ENCODE measurements at regions not wholly inside any gene's neighbourhood (a gene's known extent, or its start where the extent isn't known, plus 50 kb on each side); places are given as distances from the start of the nearest gene placed in this dataset.

DNA sequence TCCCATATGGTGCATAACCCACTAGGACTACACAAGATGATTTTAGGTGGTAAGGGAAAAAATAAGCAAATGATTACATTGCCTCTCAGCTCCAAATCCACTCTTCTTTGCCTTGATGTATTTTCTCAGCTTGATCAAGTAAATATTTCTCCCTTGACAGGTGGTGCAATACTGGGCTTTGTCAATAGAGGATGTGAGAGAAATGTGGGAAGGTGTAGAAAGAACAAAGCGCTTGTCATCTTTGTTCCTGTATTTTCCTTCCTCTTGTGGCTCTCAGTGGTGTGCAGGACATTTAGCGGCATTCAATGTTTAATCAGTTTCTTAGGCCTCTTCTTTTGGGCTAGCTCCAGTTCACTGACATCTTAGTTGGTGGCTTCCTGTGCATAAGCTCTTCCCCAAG lies 1165.8 kb upstream of the GOT2 start:
- no peaks in the 10 kb centered on the region for H3K36me3 ChIP-seq
- H3K27me3 ChIP-seq, result no peaks in the 10 kb centered on the region
- no peak for DNase-seq
- intact Hi-C loops (cut with DNase I; ENCODE audit: low total_unique reads), result no loop called here
- H3K9me3 ChIP-seq, result no peaks in the 10 kb centered on the region
- H3K27ac ChIP-seq, result no peak overlapping the region
- no peaks in the 10 kb centered on the region for H3K4me1 ChIP-seq
- no peak overlapping the region for H3K4me3 ChIP-seq
- TF ChIP-seq POLR2A (IDR thresholded peaks at IDR 0.05) (no peak), CTCF (IDR thresholded peaks at IDR 0.05) (no peak)

GRCh38 chr16:59892376-59892775 lies 1158.3 kb upstream of the GOT2 start:
- intact Hi-C loops (cut with DNase I; ENCODE audit: low total_unique reads), result no loop called here
- no peak for TF ChIP-seq CTCF (IDR thresholded peaks at IDR 0.05)
- TF ChIP-seq POLR2A (IDR thresholded peaks at IDR 0.05), result no peak
- Histone ChIP-seq H3K9me3 (peaks cover 0 to 3% of the 10 kb centered on the region in 2 donors), H3K36me3 (no peaks in the 10 kb centered on the region), H3K4me1 (no peaks in the 10 kb centered on the region), H3K27ac (no peak overlapping the region), H3K27me3 (no peaks in the 10 kb centered on the region), H3K4me3 (no peak overlapping the region)
- no peak for DNase-seq

- H3K4me3 ChIP-seq, result no peak overlapping the region
- DNase-seq, result no peak
- TF ChIP-seq POLR2A (IDR thresholded peaks at IDR 0.05) (no peak), CTCF (IDR thresholded peaks at IDR 0.05) (no peak)
- intact Hi-C loops (cut with DNase I; ENCODE audit: low total_unique reads), result no loop called here
- no peaks in the 10 kb centered on the region for H3K4me1 ChIP-seq
- no peak overlapping the region for H3K27ac ChIP-seq
- H3K27me3 ChIP-seq, result no peaks in the 10 kb centered on the region
- no peaks in the 10 kb centered on the region for H3K36me3 ChIP-seq
- peaks cover 0 to 3% of the 10 kb centered on the region in 2 donors for H3K9me3 ChIP-seq
Observed at GRCh38 chr16:59887856-59888255, 1153.7 kb upstream of the GOT2 start.

- Histone ChIP-seq H3K4me1 (no peaks in the 10 kb centered on the region), H3K36me3 (no peaks in the 10 kb centered on the region), H3K4me3 (no peak overlapping the region), H3K27me3 (no peaks in the 10 kb centered on the region), H3K9me3 (peaks cover 0 to 3% of the 10 kb centered on the region in 2 donors), H3K27ac (no peak overlapping the region)
- intact Hi-C loops (cut with DNase I; ENCODE audit: low total_unique reads), result no loop called here
- DNase-seq, result peak; percentile 19 to 22
- TF ChIP-seq POLR2A (IDR thresholded peaks at IDR 0.05) (no peak), CTCF (IDR thresholded peaks at IDR 0.05) (no peak)
Observed at GRCh38 chr16:59886021-59886420, 1151.9 kb upstream of the GOT2 start.

DNA sequence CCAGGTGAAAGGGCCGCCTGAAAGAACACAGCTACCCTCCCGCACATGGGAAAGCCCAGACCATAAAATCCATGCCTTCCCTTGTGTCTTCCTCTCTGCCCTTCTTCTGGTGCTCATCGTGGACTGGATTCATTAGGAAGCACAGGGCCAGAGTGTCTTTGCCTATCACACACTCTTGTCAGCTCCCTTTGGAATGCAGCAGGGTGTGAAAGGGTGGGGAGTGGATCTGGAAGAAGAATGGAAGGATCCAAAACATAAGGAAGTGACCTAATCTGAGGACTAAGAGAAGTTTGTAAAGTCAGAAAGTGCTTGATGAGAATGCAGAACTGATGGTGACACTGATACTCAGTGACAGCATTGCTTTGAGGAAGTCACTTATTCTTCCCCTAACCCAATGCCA lies 1147.3 kb upstream of the GOT2 start:
- intact Hi-C loops (cut with DNase I; ENCODE audit: low total_unique reads), result no loop called here
- H3K4me1 ChIP-seq, result no peaks in the 10 kb centered on the region
- H3K9me3 ChIP-seq, result no peaks in the 10 kb centered on the region
- TF ChIP-seq CTCF (IDR thresholded peaks at IDR 0.05) (no peak), POLR2A (IDR thresholded peaks at IDR 0.05) (no peak)
- H3K4me3 ChIP-seq, result no peak overlapping the region
- no peaks in the 10 kb centered on the region for H3K27me3 ChIP-seq
- H3K27ac ChIP-seq, result no peak overlapping the region
- no peak for DNase-seq
- no peaks in the 10 kb centered on the region for H3K36me3 ChIP-seq

All from uterus (tissue), 3 donors.